IgD-negative memory B cell (primary cell): ENCODE measurements at regions not wholly inside any gene's neighbourhood (a gene's known extent, or its start where the extent isn't known, plus 50 kb on each side); places are given as distances from the start of the nearest gene placed in this dataset.
"Not testable (repeated sequence)": the region's sequence is repeated elsewhere in the genome, so short reads cannot be mapped to it uniquely, and the experiment has no call there.

Source experiments
- H3K27ac Mint-ChIP-seq, 3 donors: one replicate each; pipeline ENCODE4 v1.8.0; 2020 to 2022; ENCODE audit warnings: mild to moderate bottlenecking in 3 of 3, mixed read lengths in 3 of 3, moderate library complexity in 1 of 3
- H3K27me3 Mint-ChIP-seq: one replicate; pipeline ENCODE4 v1.8.0; 2021; ENCODE audit warnings: mixed read lengths
- H3K36me3 Mint-ChIP-seq: one replicate; pipeline ENCODE4 v1.8.0; 2020; ENCODE audit warnings: mild to moderate bottlenecking, mixed read lengths
- H3K4me1 Mint-ChIP-seq, 3 donors: one replicate each; pipeline ENCODE4 v1.8.0; 2020 to 2022; ENCODE audit warnings: mixed read lengths in 3 of 3, mild to moderate bottlenecking in 1 of 3
- H3K4me3 Mint-ChIP-seq, 4 donors: one replicate each; pipeline ENCODE4 v1.8.0; 2020 to 2022; ENCODE audit warnings: mild to moderate bottlenecking in 4 of 4, mixed read lengths in 4 of 4, moderate library complexity in 3 of 4
- H3K9me3 Mint-ChIP-seq, 3 donors: one replicate each; pipeline ENCODE4 v1.8.0; 2020 to 2021; ENCODE audit warnings: mixed read lengths in 3 of 3, mild to moderate bottlenecking in 1 of 3

DNA sequence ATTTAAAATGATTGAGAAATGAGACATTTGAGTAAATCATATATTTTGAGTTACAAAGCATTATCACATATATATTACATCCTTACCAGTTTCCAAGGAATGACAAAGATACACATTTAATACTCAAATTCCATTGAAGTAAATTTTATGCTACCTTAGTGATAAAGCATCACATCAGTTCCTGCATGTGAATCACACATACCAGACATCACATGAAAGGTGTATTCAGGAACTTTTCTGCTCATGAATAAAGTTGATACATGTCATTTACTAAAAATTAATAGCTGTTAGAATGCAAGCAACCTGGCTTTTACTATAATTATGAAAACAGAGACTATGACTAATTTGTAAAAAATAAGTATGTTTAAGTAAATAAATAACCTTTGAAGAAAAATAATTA, 548.8 kb upstream of the SLC39A10 start:
- H3K4me3 Mint-ChIP-seq, result no peak overlapping the region
- no peaks in the 10 kb centered on the region for H3K27me3 Mint-ChIP-seq
- no peaks in the 10 kb centered on the region for H3K4me1 Mint-ChIP-seq
- no peak overlapping the region for H3K27ac Mint-ChIP-seq
- peaks cover 3 to 11% (median 3%) of the 10 kb centered on the region in 3 donors for H3K9me3 Mint-ChIP-seq
- H3K36me3 Mint-ChIP-seq, result no peaks in the 10 kb centered on the region

GRCh38 chr2:195106681-195107380, 550.2 kb upstream of the SLC39A10 start:
- H3K4me1 Mint-ChIP-seq, result no peaks in the 10 kb centered on the region
- no peaks in the 10 kb centered on the region for H3K27me3 Mint-ChIP-seq
- no peak overlapping the region for H3K27ac Mint-ChIP-seq

DNA sequence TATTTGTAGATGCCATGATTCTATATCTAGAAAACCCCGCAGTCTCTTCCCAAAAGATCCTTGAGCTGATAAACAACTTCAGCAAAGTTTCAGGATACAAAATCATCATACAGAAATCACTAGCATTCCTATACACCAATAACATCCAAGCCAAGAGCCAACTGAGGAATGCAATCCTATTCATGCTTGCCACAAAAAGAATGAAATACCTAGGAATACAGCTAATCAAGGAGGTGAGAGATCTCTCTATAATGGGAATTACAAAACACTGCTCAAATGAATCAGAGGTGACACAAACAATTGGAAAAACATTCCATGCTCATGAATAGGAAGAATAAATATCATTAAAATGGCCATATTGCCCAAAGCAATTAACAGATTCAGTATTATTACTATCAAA, 551.4 kb upstream of the SLC39A10 start:
- H3K27ac Mint-ChIP-seq, result no peak overlapping the region
- peaks cover 0 to 9% (median 0%) of the 10 kb centered on the region in 3 donors for H3K9me3 Mint-ChIP-seq
- no peaks in the 10 kb centered on the region for H3K36me3 Mint-ChIP-seq
- no peaks in the 10 kb centered on the region for H3K27me3 Mint-ChIP-seq
- H3K4me1 Mint-ChIP-seq, result no peaks in the 10 kb centered on the region
- H3K4me3 Mint-ChIP-seq, result no peak overlapping the region

More at GRCh38 chr2:195106681-195107380, 550.2 kb upstream of the SLC39A10 start:
- H3K4me3 Mint-ChIP-seq, result no peak overlapping the region
- H3K36me3 Mint-ChIP-seq, result no peaks in the 10 kb centered on the region
- H3K9me3 Mint-ChIP-seq, result peaks cover 0 to 9% (median 3%) of the 10 kb centered on the region in 3 donors

DNA sequence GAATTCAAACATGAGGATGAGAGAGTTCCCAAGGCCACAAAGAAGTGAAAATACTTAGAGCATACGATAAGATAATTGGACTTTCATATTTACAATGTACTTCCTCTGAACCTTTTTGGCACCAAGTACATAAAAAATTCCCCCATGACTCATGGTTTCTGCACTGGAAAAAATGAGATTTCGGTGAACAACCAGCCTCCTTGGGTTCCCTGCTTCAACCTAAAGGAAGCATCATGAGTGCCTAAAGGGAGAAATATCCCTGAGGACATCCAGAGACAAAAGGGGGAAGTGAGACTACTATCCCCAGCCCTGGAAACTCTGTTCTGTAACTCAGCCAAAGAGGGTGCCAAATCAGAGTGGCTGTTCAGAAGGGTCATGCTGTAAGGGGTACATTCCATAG, 562.7 kb upstream of the SLC39A10 start:
- Mint-ChIP-seq H3K36me3 (peaks cover 1% of the 10 kb centered on the region), H3K27ac (no peak overlapping the region), H3K4me1 (no peaks in the 10 kb centered on the region), H3K9me3 (peaks cover 0 to 2% (median 0%) of the 10 kb centered on the region in 3 donors), H3K27me3 (peaks cover 2% of the 10 kb centered on the region), H3K4me3 (no peak overlapping the region)

DNA sequence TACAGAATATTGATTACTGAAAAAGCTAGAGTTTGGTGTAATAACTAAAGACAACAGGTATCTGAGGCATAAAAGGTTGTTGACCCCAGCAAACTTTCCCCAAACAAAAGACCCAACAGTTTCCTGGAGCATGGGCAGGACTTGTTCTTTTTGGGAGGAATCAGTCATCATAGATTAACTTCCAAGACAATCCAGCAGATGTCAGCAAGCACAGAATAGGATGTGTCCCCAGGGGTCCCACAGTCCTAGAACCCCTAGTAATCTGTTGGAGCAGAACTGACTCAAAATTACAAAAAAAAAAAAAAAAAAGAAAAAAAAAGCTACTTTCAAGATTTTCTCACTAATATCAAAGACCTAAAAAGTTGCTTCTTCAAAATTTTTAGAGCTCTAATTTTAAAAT, 564.7 kb upstream of the SLC39A10 start:
- Mint-ChIP-seq H3K27ac (no peak overlapping the region), H3K9me3 (peaks cover 0 to 2% (median 0%) of the 10 kb centered on the region in 3 donors), H3K4me1 (no peaks in the 10 kb centered on the region), H3K36me3 (peaks cover 1% of the 10 kb centered on the region), H3K4me3 (no peak overlapping the region), H3K27me3 (peaks cover 5% of the 10 kb centered on the region)

- not testable (repeated sequence) for H3K4me1 Mint-ChIP-seq, H3K9me3 Mint-ChIP-seq, H3K4me3 Mint-ChIP-seq, H3K27me3 Mint-ChIP-seq, H3K27ac Mint-ChIP-seq, H3K36me3 Mint-ChIP-seq
Measured at GRCh38 chr2:195072806-195073205, 584.2 kb upstream of the SLC39A10 start.

GRCh38 chr2:195057001-195057400, 600.0 kb upstream of the SLC39A10 start:
- H3K4me3 Mint-ChIP-seq, result no peak overlapping the region
- no peaks in the 10 kb centered on the region for H3K9me3 Mint-ChIP-seq
- H3K27me3 Mint-ChIP-seq, result no peaks in the 10 kb centered on the region
- H3K4me1 Mint-ChIP-seq, result no peaks in the 10 kb centered on the region
- no peaks in the 10 kb centered on the region for H3K36me3 Mint-ChIP-seq
- no peak overlapping the region for H3K27ac Mint-ChIP-seq

- no peak overlapping the region for H3K4me3 Mint-ChIP-seq
- H3K27ac Mint-ChIP-seq, result no peak overlapping the region
- H3K9me3 Mint-ChIP-seq, result no peaks in the 10 kb centered on the region
- H3K27me3 Mint-ChIP-seq, result no peaks in the 10 kb centered on the region
- no peaks in the 10 kb centered on the region for H3K36me3 Mint-ChIP-seq
- no peaks in the 10 kb centered on the region for H3K4me1 Mint-ChIP-seq
Measured at GRCh38 chr2:195055996-195056395, 601.0 kb upstream of the SLC39A10 start.

DNA sequence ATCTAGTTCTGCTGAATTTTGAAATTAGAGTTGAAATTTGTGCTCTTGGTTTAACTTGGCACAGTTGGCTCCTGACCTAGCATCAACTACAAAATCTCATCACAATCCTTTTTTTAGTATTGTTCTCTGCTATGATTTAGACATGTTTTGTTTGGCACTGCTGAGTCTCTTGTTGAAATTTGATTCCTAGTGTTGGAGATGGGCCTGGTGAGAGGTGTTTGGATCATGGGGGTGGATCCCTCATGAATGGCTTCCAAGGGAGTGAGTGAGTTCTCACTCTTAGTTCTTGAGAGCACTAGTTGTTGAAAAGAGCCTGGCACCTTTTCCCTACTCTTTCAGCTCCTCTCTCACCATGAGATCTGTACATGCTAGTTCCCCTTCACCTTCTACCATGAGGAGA, 605.6 kb upstream of the SLC39A10 start:
- Mint-ChIP-seq H3K36me3 (no peaks in the 10 kb centered on the region), H3K27ac (no peak overlapping the region), H3K4me3 (no peak overlapping the region), H3K4me1 (no peaks in the 10 kb centered on the region), H3K27me3 (no peaks in the 10 kb centered on the region), H3K9me3 (no peaks in the 10 kb centered on the region)

DNA sequence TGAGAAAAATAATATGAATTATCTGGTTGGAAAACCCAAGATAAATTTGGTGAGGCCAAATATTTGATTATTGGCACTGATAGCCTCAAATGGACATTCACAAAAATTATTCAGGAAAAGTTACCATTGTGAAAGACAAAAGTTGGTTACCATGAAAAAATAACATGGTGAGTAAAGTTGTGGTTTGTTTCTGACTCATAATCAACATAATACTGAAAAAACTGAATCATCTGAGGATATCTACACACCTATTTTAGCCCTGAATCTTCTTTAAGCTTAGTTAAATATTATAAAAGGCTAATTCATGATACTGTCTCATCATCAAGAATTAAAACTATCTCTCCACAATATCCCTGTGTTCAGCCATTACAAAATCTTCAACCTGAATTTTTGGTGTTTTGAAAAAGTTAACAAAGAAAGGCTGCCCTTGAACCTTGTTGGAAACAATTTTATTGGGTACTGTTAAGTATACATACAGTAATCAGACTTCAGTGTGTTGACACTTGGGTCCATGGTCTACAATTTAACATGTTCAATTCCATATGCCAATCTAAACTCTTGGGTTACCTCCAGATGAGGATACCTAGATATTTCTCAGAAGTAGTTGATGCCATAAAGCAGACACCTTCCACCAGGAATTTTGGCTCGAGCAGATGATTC, 607.5 kb upstream of the SLC39A10 start:
- Mint-ChIP-seq H3K27me3 (peaks cover 1% of the 10 kb centered on the region), H3K36me3 (no peaks in the 10 kb centered on the region), H3K4me3 (no peak overlapping the region), H3K9me3 (no peaks in the 10 kb centered on the region), H3K4me1 (no peaks in the 10 kb centered on the region), H3K27ac (no peak overlapping the region)

- Mint-ChIP-seq H3K4me3 (no peak overlapping the region), H3K9me3 (no peaks in the 10 kb centered on the region), H3K4me1 (no peaks in the 10 kb centered on the region), H3K27me3 (peaks cover 2% of the 10 kb centered on the region), H3K27ac (no peak overlapping the region), H3K36me3 (no peaks in the 10 kb centered on the region)
Measured at GRCh38 chr2:195047955-195048354, 609.1 kb upstream of the SLC39A10 start.

DNA sequence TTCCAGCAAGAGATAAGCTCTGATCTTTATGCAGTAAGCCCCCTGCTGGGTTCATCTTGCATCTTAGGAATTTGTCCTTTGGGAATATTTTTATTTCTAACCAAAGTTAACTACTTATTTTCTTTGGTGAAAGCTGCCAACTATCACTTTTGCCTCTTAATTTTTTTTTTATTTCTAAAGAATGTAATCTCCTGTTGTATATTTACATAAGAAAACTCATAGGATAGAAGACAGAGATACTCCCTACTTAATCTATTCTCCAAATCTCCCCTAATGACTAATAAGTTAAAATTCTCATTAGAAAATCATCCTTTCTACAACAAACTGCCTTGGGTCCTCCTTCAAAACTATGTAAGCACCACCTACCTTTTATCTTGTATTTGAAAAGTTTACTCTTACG, 612.2 kb upstream of the SLC39A10 start:
- Mint-ChIP-seq H3K4me3 (no peak overlapping the region), H3K27me3 (peaks cover 2% of the 10 kb centered on the region), H3K4me1 (no peaks in the 10 kb centered on the region), H3K9me3 (peaks cover 0 to 1% (median 0%) of the 10 kb centered on the region in 3 donors), H3K27ac (no peak overlapping the region), H3K36me3 (no peaks in the 10 kb centered on the region)

DNA sequence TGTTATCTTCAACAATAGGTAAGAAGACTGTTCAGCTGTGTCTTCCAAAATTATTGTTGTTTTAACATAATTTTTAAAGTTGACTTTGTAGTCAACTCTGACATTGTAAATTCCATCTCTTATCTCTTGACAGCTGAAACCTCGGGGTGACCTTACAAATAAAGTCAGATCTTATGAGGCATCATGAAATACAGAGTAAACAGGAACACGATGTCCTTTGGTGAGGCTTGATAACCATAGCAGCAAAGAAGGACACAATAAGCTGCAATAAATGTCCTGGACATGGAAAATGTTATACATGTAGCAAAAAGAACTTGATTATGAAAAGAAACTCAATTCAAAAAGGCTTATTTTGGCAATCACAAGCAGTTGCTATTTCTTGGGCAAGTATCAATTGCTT, 618.9 kb upstream of the SLC39A10 start:
- Mint-ChIP-seq H3K27me3 (no peaks in the 10 kb centered on the region), H3K4me3 (no peak overlapping the region)

DNA sequence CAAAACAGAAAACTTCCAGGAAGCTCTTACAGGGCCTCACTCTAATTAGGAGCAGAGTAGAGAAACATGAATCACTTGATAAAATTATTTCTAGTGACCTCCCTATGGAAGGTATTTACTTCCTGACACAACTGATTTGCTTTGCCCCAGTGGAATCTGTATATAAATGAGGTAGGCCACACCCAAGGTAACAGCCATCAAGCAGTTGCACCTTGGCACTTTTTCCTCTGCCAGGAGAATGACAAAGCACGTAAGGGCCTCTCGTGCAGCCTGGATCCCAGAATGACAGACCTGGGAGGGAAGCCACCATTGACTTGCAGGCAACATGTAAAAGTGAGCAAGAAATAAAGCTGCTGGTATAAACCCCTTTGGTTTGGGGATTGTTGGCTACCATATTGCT, 620.0 kb upstream of the SLC39A10 start:
- Mint-ChIP-seq H3K27me3 (no peaks in the 10 kb centered on the region), H3K9me3 (no peaks in the 10 kb centered on the region), H3K27ac (no peak overlapping the region), H3K36me3 (no peaks in the 10 kb centered on the region), H3K4me3 (no peak overlapping the region), H3K4me1 (no peaks in the 10 kb centered on the region)

More for the DNA sequence above, 618.9 kb upstream of the SLC39A10 start:
- no peak overlapping the region for H3K27ac Mint-ChIP-seq
- H3K4me1 Mint-ChIP-seq, result no peaks in the 10 kb centered on the region
- no peaks in the 10 kb centered on the region for H3K36me3 Mint-ChIP-seq
- peaks cover 0 to 1% (median 0%) of the 10 kb centered on the region in 3 donors for H3K9me3 Mint-ChIP-seq

- H3K4me1 Mint-ChIP-seq, result peaks cover 0 to 1% (median 0%) of the 10 kb centered on the region in 3 donors
- no peaks in the 10 kb centered on the region for H3K27me3 Mint-ChIP-seq
- H3K9me3 Mint-ChIP-seq, result no peaks in the 10 kb centered on the region
- no peak overlapping the region for H3K4me3 Mint-ChIP-seq
- no peak overlapping the region for H3K27ac Mint-ChIP-seq
- H3K36me3 Mint-ChIP-seq, result no peaks in the 10 kb centered on the region
Measured at GRCh38 chr2:195031411-195031810, 625.6 kb upstream of the SLC39A10 start.
